HG03280 (cell line): ENCODE measurements at regions not wholly inside any gene's neighbourhood (a gene's known extent, or its start where the extent isn't known, plus 50 kb on each side); places are given as distances from the start of the nearest gene placed in this dataset.
"Not testable (repeated sequence)": the region's sequence is repeated elsewhere in the genome, so short reads cannot be mapped to it uniquely, and the experiment has no call there.

ENCODE experiments used
- ATAC-seq: cut with Tn5 transposase; IDR thresholded peaks from one replicate; pipeline ENCODE4 v1.9.1; 2021; ENCODE audit warnings: mild to moderate bottlenecking, moderate library complexity; ENCODE audit not compliant: unreplicated experiment

DNA sequence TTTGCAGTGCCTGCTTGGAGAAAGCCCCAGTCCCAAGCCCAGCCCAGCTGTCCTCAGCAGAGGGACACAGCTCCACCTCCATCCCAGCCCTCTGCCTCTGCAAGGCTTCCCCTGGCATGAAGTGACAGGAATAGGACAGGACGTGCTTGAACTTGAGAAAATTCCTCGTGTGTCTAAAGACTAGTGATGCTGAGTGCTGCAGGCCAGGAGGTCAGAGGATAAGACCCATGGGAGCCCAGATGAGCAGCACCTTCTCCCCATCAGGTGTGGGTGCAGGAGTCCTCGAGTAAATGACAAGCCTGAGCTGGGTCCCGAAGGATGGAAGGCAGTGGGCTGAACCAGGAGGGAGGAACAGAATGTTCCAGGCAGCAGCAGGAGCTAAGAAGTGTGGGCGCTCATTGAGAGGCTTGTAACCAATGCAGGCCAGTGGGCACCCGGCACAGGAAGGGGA lies 67.8 kb upstream of the UXS1 start:
- no peak for ATAC-seq

DNA sequence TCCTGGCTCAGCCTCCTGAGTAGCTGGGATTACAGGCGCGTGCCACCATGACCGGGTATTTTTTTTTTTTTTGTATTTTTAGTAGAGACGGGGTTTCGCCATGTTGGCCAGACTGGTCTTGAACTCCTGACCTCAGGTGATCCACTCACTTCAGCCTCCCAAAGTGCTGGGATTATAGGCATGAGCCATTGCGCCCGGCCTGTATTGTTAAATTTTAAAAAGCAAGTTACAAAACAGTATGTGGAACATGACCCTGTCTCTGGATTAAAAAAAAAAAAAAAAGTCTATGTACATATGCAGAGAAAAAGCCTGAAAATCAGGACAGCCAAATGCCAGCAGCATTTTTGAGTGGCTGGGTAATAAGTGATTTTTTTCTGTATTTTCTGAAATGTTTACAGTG lies 64.8 kb upstream of the UXS1 start:
- ATAC-seq = not testable (repeated sequence)

DNA sequence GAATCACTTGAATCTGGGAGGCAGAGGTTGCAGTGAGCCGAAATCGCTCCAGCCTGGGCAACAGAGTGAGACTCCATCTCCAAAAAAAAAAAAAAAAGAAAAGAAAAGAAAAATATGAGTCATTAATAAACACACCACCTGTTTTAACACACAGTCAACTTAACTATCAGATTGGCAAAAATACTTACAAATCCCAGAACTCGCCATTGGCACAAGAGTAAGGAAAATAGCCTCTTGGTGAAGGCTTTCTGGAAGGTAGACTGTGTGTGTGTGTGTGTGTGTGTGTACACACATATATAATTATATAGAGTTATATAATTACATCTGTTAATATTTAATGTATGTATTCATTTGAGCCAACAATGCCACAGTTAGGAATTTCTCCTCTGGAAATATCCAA lies 63.7 kb upstream of the UXS1 start:
- no peak for ATAC-seq

DNA sequence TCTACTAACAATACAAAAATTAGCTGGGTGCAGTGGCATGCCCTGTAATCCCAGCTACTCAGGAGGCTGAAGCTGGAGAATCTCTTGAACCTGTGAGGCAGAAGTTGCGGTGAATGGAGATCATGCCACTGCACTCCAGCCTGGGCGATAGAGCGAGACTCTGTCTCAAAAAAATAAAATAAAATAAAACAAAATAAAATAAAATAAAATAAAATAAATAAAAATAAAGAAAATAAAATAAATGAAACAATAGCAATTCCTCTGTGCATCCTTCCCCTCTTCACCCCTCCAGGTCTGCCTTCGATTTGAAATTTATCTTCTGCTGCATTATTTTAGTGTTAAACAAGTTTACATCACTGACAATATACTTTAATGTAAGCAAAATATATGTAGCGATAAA lies 63.0 kb upstream of the UXS1 start:
- ATAC-seq = no peak

DNA sequence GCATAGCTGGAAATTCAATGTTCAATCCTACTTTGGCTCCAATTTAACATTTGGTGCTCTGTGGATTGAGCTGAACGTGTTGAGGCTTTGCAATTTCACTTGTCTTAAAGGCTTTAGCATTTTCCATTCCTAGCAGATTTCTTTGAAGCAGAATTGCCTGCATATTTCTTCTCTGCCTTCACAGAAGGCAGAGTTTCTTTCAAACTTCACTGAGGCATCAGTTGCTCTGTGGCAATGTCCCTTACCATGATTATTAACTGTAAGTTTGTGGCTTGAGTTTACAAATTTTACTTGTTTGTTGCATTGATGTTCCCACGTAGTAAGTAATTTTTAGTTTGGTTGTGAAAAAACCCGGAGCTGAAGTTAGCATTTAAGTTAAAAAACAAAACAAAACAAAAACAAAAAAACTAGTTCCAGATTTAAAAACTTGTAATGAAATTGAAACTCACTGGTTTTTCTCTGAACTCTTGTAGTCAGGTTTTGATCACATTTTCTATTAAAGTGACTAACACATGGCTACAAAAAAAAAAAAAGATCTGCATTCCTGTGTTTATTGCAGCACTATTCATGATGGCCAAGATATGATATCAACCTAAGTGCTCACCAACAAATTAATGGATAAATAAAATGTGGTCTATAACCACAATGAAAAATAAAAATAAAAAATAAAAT lies 55.2 kb upstream of the UXS1 start:
- not testable (repeated sequence) for ATAC-seq

DNA sequence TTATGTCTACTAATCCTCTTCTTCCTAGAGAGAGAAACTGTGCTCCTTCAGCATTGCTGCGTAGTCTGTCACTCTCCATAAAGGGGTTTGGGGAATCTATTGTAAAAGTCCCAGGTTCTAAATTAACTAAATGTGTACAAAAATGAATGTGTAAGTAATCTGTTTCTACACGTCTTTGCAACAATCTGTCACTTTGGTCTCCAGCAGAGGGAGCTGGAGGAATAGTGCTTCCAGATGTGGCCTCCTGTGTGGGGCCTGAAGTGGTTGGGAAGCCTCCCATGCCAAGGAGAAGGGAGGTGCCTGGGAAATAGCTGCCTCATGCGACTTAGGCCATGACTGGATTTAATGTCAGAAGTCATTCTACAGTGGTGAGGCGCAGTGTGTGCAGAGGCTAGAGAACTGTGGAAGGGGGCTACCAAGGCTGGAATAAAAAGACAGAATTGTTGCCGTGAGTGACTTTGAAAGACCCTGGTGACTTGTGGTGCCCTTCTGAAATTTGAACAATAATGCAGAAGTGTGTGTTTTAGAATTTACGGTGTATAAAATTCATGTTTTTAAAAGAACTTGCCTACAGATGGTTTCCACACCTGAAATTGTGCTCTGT lies 54.5 kb upstream of the UXS1 start:
- ATAC-seq = not testable (repeated sequence)
